K562 (cell line): ENCODE measurements at regions not wholly inside any gene's neighbourhood (a gene's known extent, or its start where the extent isn't known, plus 50 kb on each side); places are given as distances from the start of the nearest gene placed in this dataset.

Source experiments
- ADNP ChIP-seq: fragments of 200-800 bp; sonication (Bioruptor generic); IDR thresholded peaks from 2 replicates; pipeline ENCODE4 v1.6.1; 2016; ENCODE audit warnings: missing genetic modification characterization, missing compliant biosample characterization
- BHLHE40 ChIP-seq: IDR thresholded peaks from 2 replicates; pipeline ENCODE4 v1.6.1; 2011; ENCODE audit warnings: low read length, improper control_type of control experiment
- NFE2L1 ChIP-seq: fragments of 450-650 bp; IDR thresholded peaks from 2 replicates; pipeline ENCODE4 v1.6.1; 2016; ENCODE audit warnings: missing genetic modification characterization, low read depth, mild to moderate bottlenecking, missing compliant biosample characterization, moderate library complexity, borderline replicate concordance
- ZBED1 ChIP-seq: IDR thresholded peaks from 2 replicates; pipeline ENCODE4 v1.6.1; 2014
- ZNF134 ChIP-seq: fragments of 250-450 bp; sonication (Bioruptor Pico); conservative IDR thresholded peaks from 2 replicates; pipeline ENCODE4 v1.4.0; 2020
- ZNF224 ChIP-seq: sonication (generic); formaldehyde crosslinking; IDR thresholded peaks from 2 replicates; pipeline ENCODE4 v1.8.0; 2022; ENCODE audit warnings: mild to moderate bottlenecking, missing genetic modification reagents
- TF ChIP-seq, protein P1 (sequence below), 2 experiments: fragments of 450-650 bp; IDR thresholded peaks; 2 replicates each; pipeline ENCODE4 v1.6.1; 2018; ENCODE audit warnings: mild to moderate bottlenecking in 2 of 2, low read depth in 1 of 2; ENCODE audit not compliant: partially characterized antibody in 2 of 2

GRCh38 chr10:2978574-2979273, 88.6 kb upstream of the PFKP start (continued):
- TF ChIP-seq NFE2L1 (tag), result no peak
- TF ChIP-seq ZNF224 (CRISPR knock-in tag), result no peak
- TF ChIP-seq, protein P1, sequence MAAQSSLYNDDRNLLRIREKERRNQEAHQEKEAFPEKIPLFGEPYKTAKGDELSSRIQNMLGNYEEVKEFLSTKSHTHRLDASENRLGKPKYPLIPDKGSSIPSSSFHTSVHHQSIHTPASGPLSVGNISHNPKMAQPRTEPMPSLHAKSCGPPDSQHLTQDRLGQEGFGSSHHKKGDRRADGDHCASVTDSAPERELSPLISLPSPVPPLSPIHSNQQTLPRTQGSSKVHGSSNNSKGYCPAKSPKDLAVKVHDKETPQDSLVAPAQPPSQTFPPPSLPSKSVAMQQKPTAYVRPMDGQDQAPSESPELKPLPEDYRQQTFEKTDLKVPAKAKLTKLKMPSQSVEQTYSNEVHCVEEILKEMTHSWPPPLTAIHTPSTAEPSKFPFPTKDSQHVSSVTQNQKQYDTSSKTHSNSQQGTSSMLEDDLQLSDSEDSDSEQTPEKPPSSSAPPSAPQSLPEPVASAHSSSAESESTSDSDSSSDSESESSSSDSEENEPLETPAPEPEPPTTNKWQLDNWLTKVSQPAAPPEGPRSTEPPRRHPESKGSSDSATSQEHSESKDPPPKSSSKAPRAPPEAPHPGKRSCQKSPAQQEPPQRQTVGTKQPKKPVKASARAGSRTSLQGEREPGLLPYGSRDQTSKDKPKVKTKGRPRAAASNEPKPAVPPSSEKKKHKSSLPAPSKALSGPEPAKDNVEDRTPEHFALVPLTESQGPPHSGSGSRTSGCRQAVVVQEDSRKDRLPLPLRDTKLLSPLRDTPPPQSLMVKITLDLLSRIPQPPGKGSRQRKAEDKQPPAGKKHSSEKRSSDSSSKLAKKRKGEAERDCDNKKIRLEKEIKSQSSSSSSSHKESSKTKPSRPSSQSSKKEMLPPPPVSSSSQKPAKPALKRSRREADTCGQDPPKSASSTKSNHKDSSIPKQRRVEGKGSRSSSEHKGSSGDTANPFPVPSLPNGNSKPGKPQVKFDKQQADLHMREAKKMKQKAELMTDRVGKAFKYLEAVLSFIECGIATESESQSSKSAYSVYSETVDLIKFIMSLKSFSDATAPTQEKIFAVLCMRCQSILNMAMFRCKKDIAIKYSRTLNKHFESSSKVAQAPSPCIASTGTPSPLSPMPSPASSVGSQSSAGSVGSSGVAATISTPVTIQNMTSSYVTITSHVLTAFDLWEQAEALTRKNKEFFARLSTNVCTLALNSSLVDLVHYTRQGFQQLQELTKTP (IDR thresholded peaks at IDR 0.05; ENCODE audit: low read depth in 1 of 2, partially characterized antibody in 2 of 2), result no peak
- no peak for TF ChIP-seq ADNP (tag)
- no peak for TF ChIP-seq BHLHE40
- TF ChIP-seq ZNF134, result no peak
- no peak for TF ChIP-seq ZBED1
